Sigmoid colon (tissue), 6 donors: ENCODE measurements at regions not wholly inside any gene's neighbourhood (a gene's known extent, or its start where the extent isn't known, plus 50 kb on each side); places are given as distances from the start of the nearest gene placed in this dataset.

Experiments used
- DNase-seq: peaks from one replicate; pipeline ENCODE4 v3.0.0-alpha.2; 2019
- H3K27ac ChIP-seq, 4 donors: fragments of 200-600 bp; sonication (generic); one replicate each; pipeline ENCODE4 v1.5.1; 2016 to 2019; ENCODE audit warnings: mild to moderate bottlenecking in 1 of 4
- H3K27me3 ChIP-seq, 3 donors: fragments of 200-600 bp; sonication (generic); one replicate each; pipeline ENCODE4 v1.5.1; 2019; ENCODE audit warnings: mild to moderate bottlenecking in 1 of 3
- H3K36me3 ChIP-seq, 4 donors: fragments of 200-600 bp; sonication (generic); one replicate each; pipeline ENCODE4 v1.5.1; 2016 to 2019
- H3K4me1 ChIP-seq, 4 donors: fragments of 200-600 bp; sonication (generic); one replicate each; pipeline ENCODE4 v1.5.1; 2017 to 2019
- H3K4me3 ChIP-seq, 4 donors: fragments of 200-600 bp; sonication (generic); one replicate each; pipeline ENCODE4 v1.5.1; 2017 to 2019; ENCODE audit warnings: mild to moderate bottlenecking in 2 of 4, moderate library complexity in 1 of 4
- H3K9me3 ChIP-seq, 4 donors: fragments of 200-600 bp in 3 of 4; sonication (generic) in 3 of 4; one replicate each; pipeline versions ENCODE4 v1.5.1 to v1.6.1; 2013 to 2019
- EP300 ChIP-seq, 4 donors: sonication (generic); formaldehyde crosslinking; IDR thresholded peaks; one replicate each; pipeline ENCODE4 v1.6.1; 2017; ENCODE audit warnings: antibody characterized with exemption in 4 of 4
- POLR2A ChIP-seq, 2 donors: fragments of 450-650 bp; IDR thresholded peaks; one replicate each; pipeline ENCODE4 v1.6.1; 2016; ENCODE audit warnings: antibody characterized with exemption in 2 of 2, mild to moderate bottlenecking in 2 of 2, moderate library complexity in 2 of 2
- POLR2AphosphoS5 ChIP-seq, 4 donors: sonication (generic); formaldehyde crosslinking; IDR thresholded peaks; one replicate each; pipeline ENCODE4 v1.6.1; 2017; ENCODE audit warnings: antibody characterized with exemption in 4 of 4
- WGBS, 2 donors: extraction: QIAGEN DNeasy Blood & Tissue Kit; methylation state at CpG; one replicate each; pipeline ENCODE4 v1.1.7; 2013; 5-methylcytosine and 5-hydroxymethylcytosine counted together
- intact Hi-C: fragments of 100-400 bp; cut with DNase I; formaldehyde crosslinking; loops from one replicate; pipeline ENCODE4 v1.15.1; 2023
- TF ChIP-seq, protein P1 (sequence below), 4 experiments: fragments of 450-650 bp in 3 of 4; fragments of 200-600 bp in 1 of 4; IDR thresholded peaks; one replicate each; pipeline ENCODE4 v1.5.1; 2016 to 2019; ENCODE audit warnings: antibody characterized with exemption in 4 of 4, mild to moderate bottlenecking in 3 of 4, moderate library complexity in 2 of 4
- donor health status: healthy with polysubstance abuse.
- donor health status: healthy.

DNA sequence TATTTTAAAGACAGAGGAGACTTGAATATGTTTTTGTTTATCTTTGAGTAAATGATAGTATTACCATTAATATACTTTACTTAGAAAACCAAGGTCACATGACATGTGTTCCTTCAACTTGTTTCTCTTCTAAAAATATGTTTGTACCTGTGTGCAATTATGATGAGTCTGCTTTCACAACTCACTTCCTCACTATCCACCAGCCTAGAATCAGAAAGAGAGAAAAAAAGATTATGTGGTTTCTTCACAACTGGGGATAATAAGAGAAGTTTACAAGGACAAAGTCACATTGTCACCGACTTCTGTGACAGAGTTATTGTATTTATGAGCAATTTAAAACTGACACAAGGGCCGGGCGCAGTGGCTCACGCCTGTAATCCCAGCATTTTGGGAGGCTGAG, 1112.1 kb downstream of the RPA4 start:
- Histone ChIP-seq H3K4me3 (no peak overlapping the region), H3K36me3 (no peaks in the 10 kb centered on the region), H3K27ac (no peak overlapping the region), H3K9me3 (peaks cover 0 to 5% (median 0%) of the 10 kb centered on the region in 4 donors), H3K4me1 (no peaks in the 10 kb centered on the region), H3K27me3 (peaks cover 0 to 5% (median 0%) of the 10 kb centered on the region in 3 donors)
- WGBS, 2 donors = 76 to 88% methylated on average over 4 of the region's 4 CpGs
- intact Hi-C loops = no loop called here
- TF ChIP-seq, protein P1, sequence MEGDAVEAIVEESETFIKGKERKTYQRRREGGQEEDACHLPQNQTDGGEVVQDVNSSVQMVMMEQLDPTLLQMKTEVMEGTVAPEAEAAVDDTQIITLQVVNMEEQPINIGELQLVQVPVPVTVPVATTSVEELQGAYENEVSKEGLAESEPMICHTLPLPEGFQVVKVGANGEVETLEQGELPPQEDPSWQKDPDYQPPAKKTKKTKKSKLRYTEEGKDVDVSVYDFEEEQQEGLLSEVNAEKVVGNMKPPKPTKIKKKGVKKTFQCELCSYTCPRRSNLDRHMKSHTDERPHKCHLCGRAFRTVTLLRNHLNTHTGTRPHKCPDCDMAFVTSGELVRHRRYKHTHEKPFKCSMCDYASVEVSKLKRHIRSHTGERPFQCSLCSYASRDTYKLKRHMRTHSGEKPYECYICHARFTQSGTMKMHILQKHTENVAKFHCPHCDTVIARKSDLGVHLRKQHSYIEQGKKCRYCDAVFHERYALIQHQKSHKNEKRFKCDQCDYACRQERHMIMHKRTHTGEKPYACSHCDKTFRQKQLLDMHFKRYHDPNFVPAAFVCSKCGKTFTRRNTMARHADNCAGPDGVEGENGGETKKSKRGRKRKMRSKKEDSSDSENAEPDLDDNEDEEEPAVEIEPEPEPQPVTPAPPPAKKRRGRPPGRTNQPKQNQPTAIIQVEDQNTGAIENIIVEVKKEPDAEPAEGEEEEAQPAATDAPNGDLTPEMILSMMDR (IDR thresholded peaks at IDR 0.05) = no peak
- no peak for TF ChIP-seq POLR2AphosphoS5 (IDR thresholded peaks at IDR 0.05)
- no peak for TF ChIP-seq EP300 (IDR thresholded peaks at IDR 0.05)
- TF ChIP-seq POLR2A (IDR thresholded peaks at IDR 0.05) = no peak
- no peak for DNase-seq

DNA sequence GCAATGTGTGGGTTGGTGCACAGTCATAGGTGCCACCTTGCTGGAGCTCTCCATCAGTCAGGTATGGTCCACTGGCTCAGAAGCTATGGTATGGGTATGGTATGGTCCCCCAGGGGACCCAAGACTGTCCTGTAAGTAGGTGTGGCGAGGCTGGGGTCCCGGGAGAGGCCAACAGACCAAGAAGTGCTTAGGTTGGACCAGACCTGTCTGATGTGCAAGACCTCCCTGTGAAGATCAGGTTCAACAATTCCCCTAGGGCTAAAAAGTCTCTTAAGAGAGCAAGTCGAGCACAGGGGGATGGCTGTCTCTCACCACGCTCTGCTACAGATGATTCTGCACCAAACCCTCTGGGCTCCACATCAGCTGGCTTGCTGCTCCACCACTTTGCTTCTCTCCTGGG, 1145.0 kb downstream of the RPA4 start:
- H3K9me3 ChIP-seq = no peaks in the 10 kb centered on the region
- no peaks in the 10 kb centered on the region for H3K4me1 ChIP-seq
- intact Hi-C loops = no loop called here
- no peak for DNase-seq
- H3K27ac ChIP-seq = no peak overlapping the region
- TF ChIP-seq, protein P1 (IDR thresholded peaks at IDR 0.05) = no peak
- TF ChIP-seq POLR2AphosphoS5 (IDR thresholded peaks at IDR 0.05) (no peak), POLR2A (IDR thresholded peaks at IDR 0.05) (no peak), EP300 (IDR thresholded peaks at IDR 0.05) (no peak)
- H3K4me3 ChIP-seq = no peak overlapping the region
- no peaks in the 10 kb centered on the region for H3K27me3 ChIP-seq
- H3K36me3 ChIP-seq = no peaks in the 10 kb centered on the region
- WGBS, 2 donors = 76 to 85% methylated on average over 4 of the region's 4 CpGs

DNA sequence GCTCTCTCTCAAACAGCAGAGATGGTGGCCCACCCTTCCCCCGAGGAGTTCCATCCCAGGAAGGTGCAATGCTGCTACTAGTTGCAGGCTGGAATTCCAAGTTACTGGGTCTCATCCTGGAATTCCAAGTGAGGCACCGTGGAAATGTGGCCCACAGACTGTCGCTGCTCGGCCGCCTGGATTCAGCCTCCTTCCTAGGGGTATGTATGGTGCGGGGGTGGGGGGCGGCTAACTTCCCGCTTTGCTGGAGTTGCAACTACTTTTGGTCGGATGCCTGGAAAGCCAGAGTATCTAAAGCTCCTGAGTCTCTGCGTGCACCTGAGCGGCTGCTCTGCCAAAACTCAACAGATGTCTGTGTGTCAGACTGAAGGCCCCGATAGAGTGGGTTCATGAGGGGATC, 1146.2 kb downstream of the RPA4 start:
- DNase-seq = no peak
- Histone ChIP-seq H3K4me1 (no peaks in the 10 kb centered on the region), H3K9me3 (no peaks in the 10 kb centered on the region), H3K27ac (no peak overlapping the region), H3K4me3 (no peak overlapping the region), H3K36me3 (no peaks in the 10 kb centered on the region), H3K27me3 (no peaks in the 10 kb centered on the region)
- no peak for TF ChIP-seq POLR2A (IDR thresholded peaks at IDR 0.05)
- TF ChIP-seq, protein P1 (IDR thresholded peaks at IDR 0.05) = no peak
- no peak for TF ChIP-seq EP300 (IDR thresholded peaks at IDR 0.05)
- no peak for TF ChIP-seq POLR2AphosphoS5 (IDR thresholded peaks at IDR 0.05)
- WGBS, 2 donors = 94 to 96% methylated on average over 12 of the region's 12 CpGs
- intact Hi-C loops = no loop called here

DNA sequence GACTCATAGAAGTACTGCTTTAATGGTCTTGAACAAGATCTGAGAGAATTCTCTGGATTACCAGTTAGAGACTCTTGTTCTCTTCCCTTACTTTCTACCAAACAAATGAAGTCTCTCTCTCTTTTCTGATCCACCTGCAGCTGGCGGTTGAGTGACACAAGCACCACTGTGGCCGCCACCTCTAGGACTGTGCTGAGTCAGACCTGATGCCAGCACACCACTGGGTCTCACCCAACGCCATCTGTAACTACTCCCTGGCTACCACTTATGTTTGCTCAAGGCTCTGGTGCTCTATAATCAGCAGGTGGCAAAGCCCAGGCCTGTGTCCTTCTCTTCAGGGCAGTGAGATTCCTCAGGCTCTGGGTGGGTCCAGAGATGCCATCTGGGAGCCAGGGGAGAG, 1173.5 kb downstream of the RPA4 start:
- 75 to 85% methylated on average over 3 of the region's 3 CpGs for WGBS, 2 donors
- intact Hi-C loops = no loop called here
- Histone ChIP-seq H3K9me3 (no peaks in the 10 kb centered on the region), H3K36me3 (no peaks in the 10 kb centered on the region), H3K4me3 (no peak overlapping the region), H3K27ac (no peak overlapping the region), H3K4me1 (no peaks in the 10 kb centered on the region), H3K27me3 (no peaks in the 10 kb centered on the region)
- TF ChIP-seq POLR2AphosphoS5 (IDR thresholded peaks at IDR 0.05) = no peak
- no peak for TF ChIP-seq EP300 (IDR thresholded peaks at IDR 0.05)
- no peak for DNase-seq

- TF ChIP-seq EP300 (IDR thresholded peaks at IDR 0.05) (no peak), POLR2AphosphoS5 (IDR thresholded peaks at IDR 0.05) (no peak), POLR2A (IDR thresholded peaks at IDR 0.05) (no peak)
- TF ChIP-seq, protein P1 (IDR thresholded peaks at IDR 0.05) = no peak
- H3K4me3 ChIP-seq = no peak overlapping the region
- no peaks in the 10 kb centered on the region for H3K4me1 ChIP-seq
- intact Hi-C loops = no loop called here
- H3K27ac ChIP-seq = no peak overlapping the region
- 38 to 66% methylated on average over 2 of the region's 2 CpGs for WGBS, 2 donors
- DNase-seq = no peak
- H3K36me3 ChIP-seq = no peaks in the 10 kb centered on the region
- H3K27me3 ChIP-seq = no peaks in the 10 kb centered on the region
- H3K9me3 ChIP-seq = no peaks in the 10 kb centered on the region
Measured at GRCh38 chrX:98065151-98065550, 1181.4 kb downstream of the RPA4 start.
